Lower leg skin (tissue), 4 donors: ENCODE measurements at regions not wholly inside any gene's neighbourhood (a gene's known extent, or its start where the extent isn't known, plus 50 kb on each side); places are given as distances from the start of the nearest gene placed in this dataset.

Experiments
- DNase-seq, 2 donors: peaks; one replicate each; pipeline ENCODE4 v3.0.0-alpha.2; 2019; ENCODE audit warnings: low spot score in 2 of 2
- H3K4me3 ChIP-seq: fragments of 200-600 bp; sonication (generic); 2 replicates; pipeline ENCODE4 v1.5.1; 2017; ENCODE audit warnings: mild to moderate bottlenecking, low read depth; ENCODE audit not compliant: poor library complexity, severe bottlenecking
- CTCF ChIP-seq, 3 donors: fragments of 450-650 bp; IDR thresholded peaks; one replicate each; pipeline ENCODE4 v1.5.1; 2016; ENCODE audit warnings: antibody characterized with exemption in 3 of 3, mild to moderate bottlenecking in 3 of 3, moderate library complexity in 2 of 3
- POLR2A ChIP-seq, 2 donors: fragments of 450-650 bp; IDR thresholded peaks; one replicate each; pipeline ENCODE4 v1.6.1; 2016 to 2017; ENCODE audit warnings: antibody characterized with exemption in 2 of 2, mild to moderate bottlenecking in 1 of 2, moderate library complexity in 1 of 2
- WGBS, 2 donors: methylation state at CpG; one replicate each; pipeline ENCODE4 v1.1.5; 2018; 5-methylcytosine and 5-hydroxymethylcytosine counted together
- intact Hi-C: fragments of 100-400 bp; cut with DNase I; formaldehyde crosslinking; loops from one replicate; pipeline ENCODE4 v1.15.0; 2023; ENCODE audit warnings: low total_unique reads

- intact Hi-C loops, result no loop called here
- WGBS, 2 donors, result 73 to 75% methylated on average over 4 of the region's 4 CpGs
- no peak overlapping the region for H3K4me3 ChIP-seq
- no peak for DNase-seq
- no peak for TF ChIP-seq POLR2A (IDR thresholded peaks at IDR 0.05)
Measured at GRCh38 chr11:97163631-97164191, 773.9 kb downstream of the JRKL start.

- WGBS, 2 donors, result 61 to 68% methylated on average over 3 of the region's 3 CpGs
- TF ChIP-seq POLR2A (IDR thresholded peaks at IDR 0.05), result no peak
- TF ChIP-seq CTCF (IDR thresholded peaks at IDR 0.05), result no peak
- DNase-seq, result no peak
- intact Hi-C loops, result no loop called here
- H3K4me3 ChIP-seq, result no peak overlapping the region
Measured at GRCh38 chr11:97201743-97202612, 812.2 kb downstream of the JRKL start.

GRCh38 chr11:97202613-97203292 lies 812.9 kb downstream of the JRKL start:
- 51 to 63% methylated on average over 8 of the region's 8 CpGs for WGBS, 2 donors
- intact Hi-C loops, result no loop called here
- no peak for TF ChIP-seq POLR2A (IDR thresholded peaks at IDR 0.05)
- no peak for DNase-seq
- no peak overlapping the region for H3K4me3 ChIP-seq

GRCh38 chr11:97218011-97218410 lies 828.2 kb downstream of the JRKL start:
- no peak for DNase-seq
- no peak for TF ChIP-seq CTCF (IDR thresholded peaks at IDR 0.05)
- no peak for TF ChIP-seq POLR2A (IDR thresholded peaks at IDR 0.05)
- no peak overlapping the region for H3K4me3 ChIP-seq
- WGBS, 2 donors, result 51 to 56% methylated on average over 3 of the region's 3 CpGs
- intact Hi-C loops, result no loop called here

- 73 to 75% methylated on average over 3 of the region's 3 CpGs for WGBS, 2 donors
- TF ChIP-seq POLR2A (IDR thresholded peaks at IDR 0.05) (no peak), CTCF (IDR thresholded peaks at IDR 0.05) (no peak)
- intact Hi-C loops, result no loop called here
- H3K4me3 ChIP-seq, result no peak overlapping the region
- DNase-seq, result no peak
Measured at GRCh38 chr11:97223647-97224046, 833.8 kb downstream of the JRKL start.

- 42 to 62% methylated on average over 4 of the region's 4 CpGs for WGBS, 2 donors
- intact Hi-C loops, result no loop called here
- TF ChIP-seq POLR2A (IDR thresholded peaks at IDR 0.05) (no peak), CTCF (IDR thresholded peaks at IDR 0.05) (no peak)
- no peak for DNase-seq
- H3K4me3 ChIP-seq, result no peak overlapping the region
Measured at GRCh38 chr11:97224396-97224795, 834.6 kb downstream of the JRKL start.
